Retinal pigment epithelial cell (primary cell): ENCODE measurements at regions not wholly inside any gene's neighbourhood (a gene's known extent, or its start where the extent isn't known, plus 50 kb on each side); places are given as distances from the start of the nearest gene placed in this dataset.

Source experiments
- DNase-seq: peaks from one replicate; pipeline ENCODE4 v3.0.0-alpha.2; 2010; ENCODE audit warnings: low read depth
- H3K4me3 ChIP-seq: 2 replicates; pipeline ENCODE4 v1.5.1; 2011; ENCODE audit warnings: mild to moderate bottlenecking, low read length, control low read depth, moderate library complexity
- CTCF ChIP-seq: conservative IDR thresholded peaks from 2 replicates; pipeline ENCODE4 v1.5.1; 2011; ENCODE audit warnings: low read depth, low read length, control low read depth, inconsistent platforms

DNA sequence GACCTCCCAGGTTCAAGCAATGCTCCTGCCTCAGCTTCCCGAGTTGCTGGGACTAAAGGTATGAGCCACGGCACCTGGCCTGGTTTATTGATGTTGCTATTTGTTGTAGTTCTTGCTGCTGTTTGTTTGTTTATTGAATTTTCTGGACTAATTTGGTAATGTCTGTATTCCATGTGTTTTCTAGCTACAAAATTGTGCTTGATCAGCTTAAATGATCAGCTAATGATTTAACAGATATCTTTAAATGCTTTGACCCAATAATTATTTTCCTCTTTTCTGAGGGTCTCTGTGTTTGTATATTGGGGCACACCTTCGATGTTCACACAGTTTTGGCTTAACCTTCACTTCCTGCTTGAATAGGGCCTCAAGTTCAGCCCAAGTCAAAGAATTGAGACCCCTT, 488.1 kb upstream of the HTR2C start:
- DNase-seq: no peak
- TF ChIP-seq CTCF: no peak
- H3K4me3 ChIP-seq: no peak overlapping the region

DNA sequence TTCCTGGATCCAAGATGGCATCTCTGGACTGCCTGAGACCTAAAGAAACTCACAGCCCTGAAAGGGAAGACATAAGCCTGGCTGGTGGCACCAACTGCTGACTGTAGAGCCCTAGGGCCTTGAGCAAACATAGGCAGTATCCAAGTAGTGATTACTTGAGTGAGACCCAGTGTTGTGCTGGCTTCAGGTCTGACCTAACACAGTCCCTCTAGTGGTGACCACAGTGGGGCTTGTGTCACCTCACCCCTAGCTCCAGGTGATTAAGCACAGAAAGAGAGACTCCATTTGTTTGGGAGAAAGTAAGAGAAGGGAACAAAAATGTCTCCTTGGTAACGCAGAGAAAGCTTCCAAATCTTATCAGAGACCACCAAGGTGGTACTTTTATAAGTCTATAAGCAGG, 496.3 kb upstream of the HTR2C start:
- no peak overlapping the region for H3K4me3 ChIP-seq
- no peak for TF ChIP-seq CTCF
- no peak for DNase-seq

DNA sequence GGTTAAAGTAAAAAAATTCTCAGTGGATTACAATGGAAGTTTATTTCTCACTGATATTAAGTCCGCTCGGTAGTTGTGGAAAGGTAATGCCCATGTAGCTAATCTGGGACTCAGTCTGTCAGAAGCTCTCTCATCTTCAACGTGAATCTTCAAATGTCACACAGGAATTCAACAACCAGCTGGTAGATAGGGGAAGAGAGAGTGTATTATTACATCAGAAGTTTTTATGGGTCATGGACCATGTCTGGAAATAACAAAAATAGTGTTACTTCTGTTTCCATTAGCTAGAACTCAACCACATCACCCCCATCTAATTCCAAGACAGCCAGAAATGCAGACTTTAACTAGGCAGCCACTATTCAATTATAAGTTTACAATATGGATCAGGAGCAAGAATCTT, 506.1 kb upstream of the HTR2C start:
- no peak for TF ChIP-seq CTCF
- no peak overlapping the region for H3K4me3 ChIP-seq
- no peak for DNase-seq

DNA sequence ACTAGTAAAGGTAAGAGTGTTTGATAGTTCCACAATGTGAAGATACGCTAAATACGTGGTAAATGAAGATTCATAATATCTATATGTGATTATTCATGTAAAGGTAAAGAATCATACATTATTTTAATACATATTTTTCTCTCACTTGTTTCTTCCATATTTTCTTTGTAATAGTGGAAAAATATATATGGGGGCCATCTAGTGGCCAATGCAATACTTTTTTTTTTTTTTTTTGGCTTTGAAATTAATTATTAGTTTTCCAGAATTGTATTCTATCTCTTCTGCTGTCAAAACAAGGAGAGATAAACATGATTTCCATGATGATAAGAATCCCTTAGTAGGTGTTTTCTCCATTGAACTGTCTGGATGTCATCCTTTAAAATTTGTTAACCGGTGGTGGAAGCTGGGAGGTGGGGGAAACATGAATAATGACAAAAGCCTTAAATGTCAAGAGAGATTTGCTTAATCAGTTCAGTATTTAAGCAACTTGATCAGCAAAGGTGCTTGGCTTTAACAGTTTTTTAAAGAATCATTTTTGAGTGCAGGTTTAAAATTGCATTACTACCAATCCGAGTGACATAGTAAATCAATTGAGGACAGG, 508.7 kb upstream of the HTR2C start:
- peak; percentile 42 for TF ChIP-seq CTCF
- no peak overlapping the region for H3K4me3 ChIP-seq
- DNase-seq: no peak

GRCh38 chrX:114073926-114074325, 510.0 kb upstream of the HTR2C start:
- H3K4me3 ChIP-seq: no peak overlapping the region
- no peak for DNase-seq
- no peak for TF ChIP-seq CTCF

- DNase-seq: no peak
- H3K4me3 ChIP-seq: no peak overlapping the region
- no peak for TF ChIP-seq CTCF
These were observed 512.5 kb upstream of the HTR2C start for GRCh38 chrX:114071412-114071811.

- no peak for TF ChIP-seq CTCF
- no peak for DNase-seq
- no peak overlapping the region for H3K4me3 ChIP-seq
These were observed 518.2 kb upstream of the HTR2C start for GRCh38 chrX:114065577-114066223.
